A549 (cell line): ENCODE measurements at regions not wholly inside any gene's neighbourhood (a gene's known extent, or its start where the extent isn't known, plus 50 kb on each side); places are given as distances from the start of the nearest gene placed in this dataset.

ENCODE experiments used
- ATAC-seq, 2 experiments: fragments of 200-7000 bp in 1 of 2; fragments of >200 bp in 1 of 2; cut with Nextera tagmentation in 1 of 2; cut with Tn5 transposase in 1 of 2; 3 replicates each; pipeline versions ENCODE4 v1.8.0 to v1.9.1; 2018 to 2020; ENCODE audit warnings: mild to moderate bottlenecking in 1 of 2, moderate library complexity in 1 of 2
- CTCF ChIA-PET: fragments of 300-600 bp; sonication (Branson Sonifier 250); formaldehyde crosslinking; extraction: SDS; loops from one replicate; lab custom pipeline; 2021; ENCODE audit warnings: antibody characterized with exemption, inconsistent platforms; lab: Yijun Ruan, JAX
- POLR2A ChIA-PET: fragments of 350-600 bp; formaldehyde crosslinking; extraction: SDS; loops from one replicate; lab custom pipeline; 2021; ENCODE audit warnings: antibody characterized with exemption, inconsistent platforms; lab: Yijun Ruan, JAX
- DNase-seq, 2 experiments: peaks; one replicate each; pipeline versions ENCODE4 v3.0.0 to v3.0.0-alpha.2; 2011 to 2016; ENCODE audit warnings: low read depth in 1 of 2, low spot score in 1 of 2
- FAIRE-seq: peaks from 2 replicates; lab custom pipeline; 2011; peaks lifted over from hg19 to GRCh38; lab: Jason Lieb, UNC
- H3K27ac ChIP-seq, 2 experiments: fragments of >200 bp; sonication (Bioruptor Twin); formaldehyde crosslinking; 3 replicates each; pipeline ENCODE4 v1.5.1; 2016 to 2017
- H3K4me1 ChIP-seq: fragments of >200 bp; sonication (Bioruptor Twin); formaldehyde crosslinking; 3 replicates; pipeline ENCODE4 v1.6.1; 2016
- H3K4me2 ChIP-seq: fragments of >200 bp; sonication (Bioruptor Twin); formaldehyde crosslinking; 3 replicates; pipeline ENCODE4 v1.6.1; 2016
- H3K4me3 ChIP-seq: fragments of >200 bp; sonication (Bioruptor Twin); formaldehyde crosslinking; 3 replicates; pipeline ENCODE4 v1.5.1; 2016
- H3K9me3 ChIP-seq: fragments of >200 bp; sonication (Bioruptor Twin); formaldehyde crosslinking; 3 replicates; pipeline ENCODE4 v1.6.1; 2016
- CBX8 ChIP-seq: fragments of 200-600 bp; sonication (generic); IDR thresholded peaks from 2 replicates; pipeline ENCODE4 v1.6.1; 2016
- CEBPB ChIP-seq, 2 experiments: fragments of >200 bp in 1 of 2; sonication (Bioruptor Twin) in 1 of 2; formaldehyde crosslinking in 1 of 2; IDR thresholded peaks; 2 replicates each; pipeline ENCODE4 v1.6.1; 2012 to 2016
- CHD2 ChIP-seq: fragments of 150-350 bp; IDR thresholded peaks from 2 replicates; pipeline ENCODE4 v1.6.1; 2014; ENCODE audit warnings: low read length; ENCODE audit not compliant: partially characterized antibody
- CHD4 ChIP-seq: fragments of 200-600 bp; sonication (generic); IDR thresholded peaks from 2 replicates; pipeline ENCODE4 v1.6.1; 2016; ENCODE audit warnings: antibody characterized with exemption, mild to moderate bottlenecking, borderline replicate concordance
- EHMT2 ChIP-seq: fragments of 200-600 bp; sonication (generic); IDR thresholded peaks from 2 replicates; pipeline ENCODE4 v1.6.1; 2016; ENCODE audit warnings: antibody characterized with exemption, low read depth, mild to moderate bottlenecking, moderate library complexity
- FOSB ChIP-seq: fragments of 250-450 bp; sonication (Bioruptor Pico); IDR thresholded peaks from 2 replicates; pipeline ENCODE4 v1.5.0; 2020; ENCODE audit warnings: mild to moderate bottlenecking, moderate library complexity
- FOSL2 ChIP-seq, 2 experiments: fragments of 450-650 bp in 1 of 2; fragments of >200 bp in 1 of 2; sonication (Bioruptor Twin) in 1 of 2; formaldehyde crosslinking; IDR thresholded peaks; 2 replicates each; pipeline versions ENCODE4 v1.5.0 to v1.6.1; 2016 to 2020; ENCODE audit warnings: mild to moderate bottlenecking in 1 of 2, moderate library complexity in 1 of 2
- GATA3 ChIP-seq: IDR thresholded peaks from 2 replicates; pipeline ENCODE4 v1.6.1; 2012; ENCODE audit warnings: borderline replicate concordance
- HDAC2 ChIP-seq: fragments of 200-600 bp; sonication (generic); IDR thresholded peaks from 2 replicates; pipeline ENCODE4 v1.6.1; 2016
- NFE2L2 ChIP-seq: fragments of 150-350 bp; conservative IDR thresholded peaks from 2 replicates; pipeline ENCODE4 v1.6.1; 2014; ENCODE audit warnings: low read length
- NPAS2 ChIP-seq: fragments of 250-450 bp; sonication (Bioruptor Pico); IDR thresholded peaks from 2 replicates; pipeline ENCODE4 v1.8.0; 2022; ENCODE audit warnings: mild to moderate bottlenecking, moderate library complexity, borderline replicate concordance
- RAD21 ChIP-seq, 2 experiments: fragments of >200 bp in 1 of 2; sonication (Bioruptor Twin) in 1 of 2; formaldehyde crosslinking in 1 of 2; IDR thresholded peaks in 1 of 2; conservative IDR thresholded peaks in 1 of 2; 2 replicates in 1 of 2; 3 replicates in 1 of 2; pipeline ENCODE4 v1.6.1; 2012 to 2018; ENCODE audit warnings: inconsistent platforms in 1 of 2
- RARB ChIP-seq: fragments of 250-450 bp; sonication (Bioruptor Pico); IDR thresholded peaks from 2 replicates; pipeline ENCODE4 v1.8.0; 2021; ENCODE audit warnings: mild to moderate bottlenecking, moderate library complexity
- RFX5 ChIP-seq: fragments of 450-650 bp; IDR thresholded peaks from 2 replicates; pipeline ENCODE4 v1.7.1; 2014; ENCODE audit warnings: antibody characterized with exemption, mild to moderate bottlenecking, moderate library complexity
- RNF2 ChIP-seq: fragments of 200-600 bp; sonication (generic); IDR thresholded peaks from 2 replicates; pipeline ENCODE4 v1.6.1; 2016; ENCODE audit warnings: low read depth, mild to moderate bottlenecking, antibody characterized with exemption, moderate library complexity, borderline replicate concordance
- SMC3 ChIP-seq: fragments of >200 bp; sonication (Bioruptor Twin); formaldehyde crosslinking; IDR thresholded peaks from 3 replicates; pipeline ENCODE4 v1.6.1; 2018; ENCODE audit warnings: inconsistent platforms
- TP53 ChIP-seq: fragments of 250-450 bp; sonication (Bioruptor Pico); IDR thresholded peaks from 2 replicates; pipeline ENCODE4 v1.5.0; 2021; ENCODE audit warnings: mild to moderate bottlenecking, moderate library complexity
- ZC3H11A ChIP-seq: fragments of 450-650 bp; IDR thresholded peaks from 2 replicates; pipeline ENCODE4 v1.6.1; 2014; ENCODE audit warnings: antibody characterized with exemption, mild to moderate bottlenecking
- ZNF302 ChIP-seq: fragments of 250-450 bp; sonication (Bioruptor Pico); IDR thresholded peaks from 2 replicates; pipeline ENCODE4 v1.9.0; 2021; ENCODE audit warnings: inconsistent platforms, mild to moderate bottlenecking, moderate library complexity
- WGBS: methylation state at CpG from one replicate; pipeline ENCODE4 v1.1.6; 2017; ENCODE audit errors: missing lambda C conversion rate; 5-methylcytosine and 5-hydroxymethylcytosine counted together
- TF ChIP-seq, protein P1 (sequence below): IDR thresholded peaks from 2 replicates; pipeline ENCODE4 v1.6.1; 2012
- TF ChIP-seq, protein P2 (sequence below): IDR thresholded peaks from 2 replicates; pipeline ENCODE4 v1.6.1; 2012
- TF ChIP-seq, protein P3 (sequence below): fragments of >200 bp; sonication (Bioruptor Twin); formaldehyde crosslinking; IDR thresholded peaks from 2 replicates; pipeline ENCODE4 v1.6.1; 2016
- TF ChIP-seq, protein P4 (sequence below): fragments of 450-650 bp; IDR thresholded peaks from 2 replicates; pipeline ENCODE4 v1.6.1; 2014; ENCODE audit warnings: antibody characterized with exemption
- TF ChIP-seq, protein P5 (sequence below): fragments of >200 bp; sonication (Bioruptor Twin); formaldehyde crosslinking; IDR thresholded peaks from 3 replicates; pipeline ENCODE4 v1.5.1; 2016

DNA sequence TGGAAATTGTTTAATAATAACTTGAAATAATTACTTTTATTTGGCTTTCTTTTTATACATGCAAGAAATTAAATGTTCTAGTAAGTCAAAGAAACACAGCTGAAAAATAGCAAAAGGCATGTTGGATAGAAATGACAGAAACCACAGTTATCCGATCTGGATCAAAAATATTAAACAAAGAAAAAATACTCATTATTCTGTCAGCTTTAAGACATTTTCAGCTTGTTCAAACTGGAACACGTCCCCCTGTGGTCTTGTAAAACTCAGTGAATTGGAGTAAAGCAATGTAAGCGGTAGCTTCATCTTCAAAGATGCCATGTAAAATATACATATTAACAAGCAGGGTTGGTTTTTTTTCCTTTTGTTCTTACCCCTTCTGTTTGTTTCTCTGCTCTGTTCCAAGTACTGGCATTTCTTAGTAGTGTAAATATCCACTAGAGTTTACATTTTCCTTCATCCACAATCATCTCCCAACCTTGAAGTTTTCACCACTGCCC is 223.4 kb downstream of the IGSF11 start:
- POLR2A ChIA-PET = no interaction called here

DNA sequence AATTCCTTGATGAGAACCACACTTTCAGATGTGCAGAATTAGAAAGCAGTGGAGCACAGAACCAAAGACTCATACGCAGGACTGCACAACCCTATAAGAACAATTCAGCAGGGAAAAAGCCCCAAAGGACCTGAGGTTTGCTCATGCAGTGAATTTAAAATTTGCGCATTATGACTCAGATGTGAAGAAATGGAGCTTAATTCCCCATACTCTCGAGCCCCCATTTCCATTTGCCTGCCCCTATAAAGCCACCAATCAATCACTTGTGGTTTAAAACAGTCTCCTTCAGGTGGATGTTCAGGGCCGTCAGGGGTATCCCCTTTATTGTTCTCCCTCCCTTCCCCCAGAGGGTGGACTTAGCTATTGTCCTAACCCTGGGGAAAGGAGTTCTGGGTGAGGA is 221.2 kb downstream of the IGSF11 start:
- Histone ChIP-seq H3K4me2 (no peak overlapping the region), H3K9me3 (no peaks in the 10 kb centered on the region), H3K27ac (no peak overlapping the region), H3K4me1 (peaks cover 13% of the 10 kb centered on the region; the same call in 2 of the 3 replicates), H3K4me3 (no peak overlapping the region)
- no peak for TF ChIP-seq CHD4
- TF ChIP-seq FOSB (CRISPR knock-in tag) = no peak
- no peak for TF ChIP-seq NFE2L2
- WGBS = 49% methylated on average over 4 of the region's 4 CpGs
- CTCF ChIA-PET = interaction anchor here (1.2 kb wide), 1 partner anchor 816 kb away, joined by 3 read pairs; no protein-coding TSS in a partner anchor
- ATAC-seq = no peak
- DNase-seq = no peak
- no peak for FAIRE-seq
- POLR2A ChIA-PET = no interaction called here

More for the DNA sequence above, 223.4 kb downstream of the IGSF11 start:
- no peak for ATAC-seq
- no peak for DNase-seq
- no peaks in the 10 kb centered on the region for H3K9me3 ChIP-seq
- WGBS = 65% methylated on average over 3 of the region's 3 CpGs
- no peak overlapping the region for H3K4me3 ChIP-seq
- H3K4me2 ChIP-seq = no peak overlapping the region
- FAIRE-seq = no peak
- CTCF ChIA-PET = no interaction called here
- TF ChIP-seq EHMT2 = no peak
- TF ChIP-seq, protein P1, sequence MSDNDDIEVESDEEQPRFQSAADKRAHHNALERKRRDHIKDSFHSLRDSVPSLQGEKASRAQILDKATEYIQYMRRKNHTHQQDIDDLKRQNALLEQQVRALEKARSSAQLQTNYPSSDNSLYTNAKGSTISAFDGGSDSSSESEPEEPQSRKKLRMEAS = no peak
- TF ChIP-seq FOSL2 (IDR thresholded peaks at IDR 0.05) = no peak
- TF ChIP-seq FOSL2 (CRISPR knock-in tag; IDR thresholded peaks at IDR 0.05) = no peak
- TF ChIP-seq, protein P2, sequence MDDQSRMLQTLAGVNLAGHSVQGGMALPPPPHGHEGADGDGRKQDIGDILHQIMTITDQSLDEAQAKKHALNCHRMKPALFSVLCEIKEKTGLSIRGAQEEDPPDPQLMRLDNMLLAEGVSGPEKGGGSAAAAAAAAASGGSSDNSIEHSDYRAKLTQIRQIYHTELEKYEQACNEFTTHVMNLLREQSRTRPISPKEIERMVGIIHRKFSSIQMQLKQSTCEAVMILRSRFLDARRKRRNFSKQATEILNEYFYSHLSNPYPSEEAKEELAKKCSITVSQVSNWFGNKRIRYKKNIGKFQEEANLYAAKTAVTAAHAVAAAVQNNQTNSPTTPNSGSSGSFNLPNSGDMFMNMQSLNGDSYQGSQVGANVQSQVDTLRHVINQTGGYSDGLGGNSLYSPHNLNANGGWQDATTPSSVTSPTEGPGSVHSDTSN = no peak
- no peak for TF ChIP-seq CEBPB (IDR thresholded peaks at IDR 0.05)
- no peak for TF ChIP-seq CBX8
- no peak for TF ChIP-seq SMC3
- TF ChIP-seq HDAC2 = no peak
- TF ChIP-seq ZC3H11A = no peak
- no peak for TF ChIP-seq RARB
- TF ChIP-seq, protein P3, sequence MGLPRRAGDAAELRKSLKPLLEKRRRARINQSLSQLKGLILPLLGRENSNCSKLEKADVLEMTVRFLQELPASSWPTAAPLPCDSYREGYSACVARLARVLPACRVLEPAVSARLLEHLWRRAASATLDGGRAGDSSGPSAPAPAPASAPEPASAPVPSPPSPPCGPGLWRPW = no peak
- no peak for TF ChIP-seq FOSB (CRISPR knock-in tag)
- no peak for TF ChIP-seq RFX5
- TF ChIP-seq TP53 (CRISPR knock-in tag) = no peak
- TF ChIP-seq, protein P4, sequence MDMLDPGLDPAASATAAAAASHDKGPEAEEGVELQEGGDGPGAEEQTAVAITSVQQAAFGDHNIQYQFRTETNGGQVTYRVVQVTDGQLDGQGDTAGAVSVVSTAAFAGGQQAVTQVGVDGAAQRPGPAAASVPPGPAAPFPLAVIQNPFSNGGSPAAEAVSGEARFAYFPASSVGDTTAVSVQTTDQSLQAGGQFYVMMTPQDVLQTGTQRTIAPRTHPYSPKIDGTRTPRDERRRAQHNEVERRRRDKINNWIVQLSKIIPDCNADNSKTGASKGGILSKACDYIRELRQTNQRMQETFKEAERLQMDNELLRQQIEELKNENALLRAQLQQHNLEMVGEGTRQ = no peak
- TF ChIP-seq NPAS2 (CRISPR knock-in tag) = no peak
- TF ChIP-seq GATA3 = no peak
- no peak for TF ChIP-seq RNF2
- TF ChIP-seq, all 56 proteins: peak for 0
- Histone ChIP-seq H3K4me1 (no peaks in the 10 kb centered on the region), H3K27ac (no peak overlapping the region)

DNA sequence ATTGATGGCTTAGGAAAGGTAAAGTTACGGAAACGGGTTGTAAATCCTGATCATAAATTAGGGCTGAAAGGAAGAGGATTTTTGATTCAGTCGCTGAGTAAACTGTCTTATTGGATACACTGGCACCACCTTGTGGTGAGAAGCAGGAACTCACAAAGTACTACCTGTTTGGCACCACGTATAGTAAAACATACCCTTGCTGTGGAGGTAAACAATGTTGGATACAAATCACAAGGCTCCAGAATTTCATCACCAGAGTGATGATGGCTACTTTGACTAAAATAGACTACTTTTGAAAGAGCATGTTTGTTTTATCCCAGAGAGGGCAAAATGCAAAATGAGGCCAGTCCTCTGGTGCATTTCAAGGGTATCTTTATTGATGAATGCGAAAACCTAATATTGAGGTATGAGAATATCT is 216.9 kb downstream of the IGSF11 start:
- Histone ChIP-seq H3K4me3 (no peak overlapping the region), H3K27ac (peak overlapping the region in 1 of 2 experiments; percentile 17; a peak in 2 of 6 replicates), H3K9me3 (no peaks in the 10 kb centered on the region), H3K4me2 (peak overlapping the region; percentile 47; the same call in 2 of the 3 replicates), H3K4me1 (peaks cover 18% of the 10 kb centered on the region; the same call in 2 of the 3 replicates)
- DNase-seq (peak; percentile 44 to 70), FAIRE-seq (peak; percentile 92), ATAC-seq (peak; percentile 82 to 96)
- WGBS = 22% methylated on average over 5 of the region's 5 CpGs
- ChIA-PET CTCF (interaction anchor here (1.2 to 2.5 kb wide), 5 partner anchors 9 to 820 kb away, joined by 3 to 18 read pairs (median 4); no protein-coding TSS in a partner anchor), POLR2A (no interaction called here)
- TF ChIP-seq RARB (no peak), ZNF302 (CRISPR knock-in tag) (no peak), CEBPB (IDR thresholded peaks at IDR 0.05) (no peak), CHD2 (no peak), RAD21 (conservative IDR thresholded peaks at IDR 0.05 in 1 of 2, IDR thresholded peaks at IDR 0.05 in 1 of 2) (peak; percentile 80 to 85), SMC3 (peak; percentile 73)
- TF ChIP-seq, protein P5, sequence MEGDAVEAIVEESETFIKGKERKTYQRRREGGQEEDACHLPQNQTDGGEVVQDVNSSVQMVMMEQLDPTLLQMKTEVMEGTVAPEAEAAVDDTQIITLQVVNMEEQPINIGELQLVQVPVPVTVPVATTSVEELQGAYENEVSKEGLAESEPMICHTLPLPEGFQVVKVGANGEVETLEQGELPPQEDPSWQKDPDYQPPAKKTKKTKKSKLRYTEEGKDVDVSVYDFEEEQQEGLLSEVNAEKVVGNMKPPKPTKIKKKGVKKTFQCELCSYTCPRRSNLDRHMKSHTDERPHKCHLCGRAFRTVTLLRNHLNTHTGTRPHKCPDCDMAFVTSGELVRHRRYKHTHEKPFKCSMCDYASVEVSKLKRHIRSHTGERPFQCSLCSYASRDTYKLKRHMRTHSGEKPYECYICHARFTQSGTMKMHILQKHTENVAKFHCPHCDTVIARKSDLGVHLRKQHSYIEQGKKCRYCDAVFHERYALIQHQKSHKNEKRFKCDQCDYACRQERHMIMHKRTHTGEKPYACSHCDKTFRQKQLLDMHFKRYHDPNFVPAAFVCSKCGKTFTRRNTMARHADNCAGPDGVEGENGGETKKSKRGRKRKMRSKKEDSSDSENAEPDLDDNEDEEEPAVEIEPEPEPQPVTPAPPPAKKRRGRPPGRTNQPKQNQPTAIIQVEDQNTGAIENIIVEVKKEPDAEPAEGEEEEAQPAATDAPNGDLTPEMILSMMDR = peak; percentile 91
